Cardiac fibroblast (primary cell): ENCODE measurements at regions not wholly inside any gene's neighbourhood (a gene's known extent, or its start where the extent isn't known, plus 50 kb on each side); places are given as distances from the start of the nearest gene placed in this dataset.

Experiments
- DNase-seq, 2 donors: peaks; one replicate each; pipeline versions ENCODE4 v3.0.0 to v3.0.0-alpha.2; 2010; ENCODE audit warnings: low read depth in 2 of 2
- H3K4me3 ChIP-seq, 2 donors: replicated peaks in 1 of 2; 1 replicate in 1 of 2; 2 replicates in 1 of 2; pipeline ENCODE4 v1.5.1; 2011; ENCODE audit warnings: low read depth in 2 of 2, low read length in 2 of 2, mild to moderate bottlenecking in 2 of 2, moderate library complexity in 1 of 2
- TF ChIP-seq, protein P1 (sequence below): IDR thresholded peaks from one replicate; pipeline ENCODE4 v1.5.1; 2011; ENCODE audit warnings: low read depth, mild to moderate bottlenecking, low read length, inconsistent platforms

DNA sequence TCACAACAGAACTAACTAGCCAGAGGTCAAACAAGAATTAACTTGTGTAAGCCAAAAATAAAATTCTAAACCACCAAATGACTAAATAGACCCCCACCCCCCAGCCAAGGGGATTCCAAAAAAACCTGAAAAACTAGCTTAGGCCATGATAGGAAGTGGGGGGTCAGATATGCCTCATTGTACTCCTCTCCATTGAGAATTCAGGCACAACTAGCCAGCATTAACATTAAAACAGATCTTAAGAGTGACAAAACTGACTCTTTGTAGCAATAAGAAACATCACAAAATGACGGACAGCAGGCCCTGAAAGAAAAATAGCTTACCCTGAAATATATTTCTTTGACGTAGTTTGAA, 103.0 kb upstream of the ETV3 start:
- TF ChIP-seq, protein P1, sequence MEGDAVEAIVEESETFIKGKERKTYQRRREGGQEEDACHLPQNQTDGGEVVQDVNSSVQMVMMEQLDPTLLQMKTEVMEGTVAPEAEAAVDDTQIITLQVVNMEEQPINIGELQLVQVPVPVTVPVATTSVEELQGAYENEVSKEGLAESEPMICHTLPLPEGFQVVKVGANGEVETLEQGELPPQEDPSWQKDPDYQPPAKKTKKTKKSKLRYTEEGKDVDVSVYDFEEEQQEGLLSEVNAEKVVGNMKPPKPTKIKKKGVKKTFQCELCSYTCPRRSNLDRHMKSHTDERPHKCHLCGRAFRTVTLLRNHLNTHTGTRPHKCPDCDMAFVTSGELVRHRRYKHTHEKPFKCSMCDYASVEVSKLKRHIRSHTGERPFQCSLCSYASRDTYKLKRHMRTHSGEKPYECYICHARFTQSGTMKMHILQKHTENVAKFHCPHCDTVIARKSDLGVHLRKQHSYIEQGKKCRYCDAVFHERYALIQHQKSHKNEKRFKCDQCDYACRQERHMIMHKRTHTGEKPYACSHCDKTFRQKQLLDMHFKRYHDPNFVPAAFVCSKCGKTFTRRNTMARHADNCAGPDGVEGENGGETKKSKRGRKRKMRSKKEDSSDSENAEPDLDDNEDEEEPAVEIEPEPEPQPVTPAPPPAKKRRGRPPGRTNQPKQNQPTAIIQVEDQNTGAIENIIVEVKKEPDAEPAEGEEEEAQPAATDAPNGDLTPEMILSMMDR = no peak
- no peak for DNase-seq
- H3K4me3 ChIP-seq = no peak overlapping the region

DNA sequence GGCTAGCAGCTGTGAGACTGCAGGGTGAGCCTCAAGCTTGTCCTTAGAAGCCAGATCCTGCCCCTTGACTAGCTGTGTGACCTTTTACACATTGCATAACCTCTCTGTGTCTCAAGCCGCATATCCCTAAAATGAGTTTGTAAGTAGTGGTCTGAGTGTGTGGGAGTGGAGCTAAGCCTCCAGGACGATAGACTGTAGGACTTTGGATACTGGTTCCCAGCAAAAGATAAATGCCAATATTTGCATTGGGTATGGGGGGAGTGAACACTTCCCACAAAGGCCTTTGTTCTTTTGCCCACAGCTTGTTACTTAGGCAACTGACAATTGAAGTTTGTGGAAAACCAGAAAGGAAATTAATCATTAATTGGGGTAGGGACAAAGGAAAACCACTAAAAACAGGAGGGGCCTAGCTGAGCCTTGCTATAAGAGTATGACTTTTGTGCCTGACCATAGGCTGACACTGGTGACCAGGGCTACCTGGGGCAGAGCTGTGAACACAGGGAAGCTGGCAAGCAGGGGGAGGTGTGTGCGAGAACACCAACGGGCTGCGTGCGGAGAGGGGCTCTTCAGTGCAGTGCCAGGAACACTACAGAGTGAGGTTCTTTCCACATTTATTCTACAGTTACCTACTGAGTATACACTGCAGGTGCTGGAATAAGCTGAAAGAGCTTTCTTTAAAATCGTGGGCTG, 102.4 kb upstream of the ETV3 start:
- TF ChIP-seq, protein P1 = no peak
- no peak overlapping the region for H3K4me3 ChIP-seq
- DNase-seq = no peak

DNA sequence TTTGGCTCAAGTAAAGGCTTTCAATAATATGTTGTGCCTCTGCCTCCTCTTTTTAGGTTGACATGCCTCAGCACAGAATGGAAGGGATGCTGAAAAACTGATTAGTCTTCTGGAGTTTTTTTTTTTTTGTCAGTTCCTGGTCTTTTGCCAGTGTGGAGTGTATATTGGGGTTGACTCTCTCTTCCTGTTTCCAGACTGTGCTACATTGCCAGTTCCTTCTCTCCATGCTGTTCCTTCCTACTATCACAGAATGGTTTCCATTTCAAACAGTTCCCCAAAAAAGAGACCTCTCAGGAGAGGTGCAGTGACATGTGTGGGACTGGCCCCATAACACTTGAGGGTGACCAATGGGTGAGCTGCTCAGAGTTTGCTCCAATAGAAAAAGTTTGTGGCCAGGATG, 101.7 kb upstream of the ETV3 start:
- H3K4me3 ChIP-seq = no peak overlapping the region
- TF ChIP-seq, protein P1 = no peak
- no peak for DNase-seq

DNA sequence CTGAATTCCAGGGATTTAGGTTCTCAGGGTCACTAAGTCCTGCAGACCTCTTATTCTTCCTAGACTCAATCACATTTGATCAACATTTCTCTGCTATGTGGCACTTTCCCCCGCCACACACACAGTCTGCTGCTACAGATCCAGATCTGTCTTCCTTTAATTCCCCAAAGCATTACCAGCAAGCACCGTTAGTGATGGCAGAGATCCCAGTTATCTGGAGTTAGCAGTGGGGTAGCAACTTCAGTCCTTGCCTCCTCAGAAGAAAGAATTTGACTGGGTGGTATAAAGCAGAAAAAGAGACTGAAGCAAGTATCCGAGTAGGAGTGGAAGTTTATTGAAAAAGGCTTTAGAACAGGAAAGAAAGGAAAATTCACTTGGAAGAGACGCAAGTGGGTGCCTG, 100.4 kb upstream of the ETV3 start:
- H3K4me3 ChIP-seq = no peak overlapping the region
- no peak for DNase-seq
- TF ChIP-seq, protein P1 = no peak

DNA sequence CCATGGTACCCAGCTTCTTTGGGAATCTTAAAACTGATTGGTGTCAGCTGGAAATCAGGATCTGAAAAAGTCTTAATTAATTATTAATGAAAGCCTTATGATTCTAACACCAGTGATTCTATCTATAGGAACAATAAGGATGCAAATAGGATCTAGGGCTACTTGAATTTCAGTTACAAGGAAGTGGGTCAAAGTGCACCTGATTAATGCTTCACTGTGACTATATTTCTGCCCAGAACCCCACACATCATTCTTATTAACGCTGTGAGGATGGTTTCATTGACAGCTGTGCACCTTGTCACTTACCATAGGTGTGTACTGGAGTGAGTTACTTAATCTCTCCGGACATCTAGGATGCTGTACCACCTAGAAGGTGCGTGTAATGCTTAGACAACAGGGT, 99.8 kb upstream of the ETV3 start:
- DNase-seq = no peak

DNA sequence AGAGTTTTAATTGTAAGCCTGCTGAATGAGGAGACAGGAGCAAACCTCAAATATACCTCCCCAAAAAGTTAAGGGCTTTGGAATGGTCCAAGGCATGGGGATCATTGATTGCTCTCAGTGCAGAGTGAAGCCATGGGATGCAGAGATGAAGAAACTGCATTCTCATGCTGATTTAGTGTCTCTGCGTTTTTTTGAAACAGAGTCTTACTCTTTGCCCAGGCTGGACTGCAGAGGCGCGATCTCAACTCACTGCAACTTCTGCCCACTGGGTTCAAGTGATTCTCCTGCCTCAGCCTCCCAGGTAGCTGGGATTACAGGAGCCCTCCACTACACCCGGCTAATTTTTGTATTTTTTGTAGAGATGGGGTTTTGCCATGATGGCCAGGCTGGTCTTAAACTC, 99.3 kb upstream of the ETV3 start:
- TF ChIP-seq, protein P1 = no peak
- no peak overlapping the region for H3K4me3 ChIP-seq
- DNase-seq = no peak

More for the DNA sequence above, 99.8 kb upstream of the ETV3 start:
- H3K4me3 ChIP-seq = no peak overlapping the region
- TF ChIP-seq, protein P1 = no peak

DNA sequence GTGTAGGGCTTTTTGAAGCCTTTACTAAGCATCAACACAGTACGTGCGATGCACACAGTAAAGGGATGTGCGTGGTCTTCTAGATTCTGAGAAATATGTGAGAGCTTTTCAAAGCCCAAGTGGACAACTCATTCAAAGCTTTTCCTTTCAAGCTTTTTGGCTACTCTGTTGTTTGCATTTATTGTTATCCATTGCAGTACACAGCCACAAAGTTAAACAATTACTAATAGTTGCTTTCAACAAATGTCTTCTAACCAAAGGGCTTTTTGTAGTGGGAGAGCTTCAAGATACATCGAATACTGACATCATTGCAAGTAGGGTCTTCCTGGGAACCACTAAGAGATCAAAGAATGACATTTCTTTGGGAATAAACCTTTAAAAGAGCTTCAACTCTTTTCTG, 97.9 kb upstream of the ETV3 start:
- no peak overlapping the region for H3K4me3 ChIP-seq
- DNase-seq = no peak
- TF ChIP-seq, protein P1 = no peak
